ENCODE measurements at regions not wholly inside any gene's neighbourhood (a gene's known extent, or its start where the extent isn't known, plus 50 kb on each side); places are given as distances from the start of the nearest gene placed in this dataset.

DNA sequence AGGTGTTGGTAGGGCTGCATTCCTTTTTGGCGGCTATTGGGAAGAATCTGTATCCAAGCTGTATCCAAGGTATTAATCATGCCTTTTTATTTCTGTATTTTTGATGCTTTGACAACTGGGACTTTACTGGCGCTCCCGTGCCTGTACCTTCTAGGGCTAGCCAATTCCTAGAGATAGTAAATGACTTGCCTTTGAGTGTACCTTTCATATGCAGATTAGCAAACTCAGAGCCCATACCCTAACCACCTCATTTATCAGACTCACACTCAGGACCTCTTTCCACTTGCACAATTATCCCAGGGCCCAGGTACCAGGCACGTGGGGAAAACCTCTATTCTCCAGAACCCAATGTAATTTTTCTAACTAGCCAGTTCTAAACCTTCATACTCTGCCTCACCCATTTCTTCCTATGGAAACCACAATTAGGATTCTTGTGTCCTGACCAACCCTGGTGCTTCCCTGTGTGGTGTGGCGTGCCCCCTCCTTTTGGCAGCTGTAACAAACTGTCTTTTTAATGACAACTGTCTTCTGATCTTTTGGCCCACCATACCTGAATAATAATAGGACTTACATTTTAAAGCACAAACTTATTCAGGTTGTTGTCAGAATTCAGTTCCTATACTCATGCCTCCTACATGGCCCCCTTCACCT, 65.8 kb upstream of the PNPT1 start:
- Mint-ChIP-seq H3K27ac (no peak overlapping the region), H3K9me3 (no peaks in the 10 kb centered on the region), H3K27me3 (no peaks in the 10 kb centered on the region), H3K4me1 (ENCODE audit: unreplicated experiment) (no peaks in the 10 kb centered on the region), H3K4me3 (no peak overlapping the region), H3K36me3 (no peaks in the 10 kb centered on the region)
- DNase-seq (ENCODE audit: extremely low spot score, unreplicated experiment), result no peak
- TF ChIP-seq, protein P1, sequence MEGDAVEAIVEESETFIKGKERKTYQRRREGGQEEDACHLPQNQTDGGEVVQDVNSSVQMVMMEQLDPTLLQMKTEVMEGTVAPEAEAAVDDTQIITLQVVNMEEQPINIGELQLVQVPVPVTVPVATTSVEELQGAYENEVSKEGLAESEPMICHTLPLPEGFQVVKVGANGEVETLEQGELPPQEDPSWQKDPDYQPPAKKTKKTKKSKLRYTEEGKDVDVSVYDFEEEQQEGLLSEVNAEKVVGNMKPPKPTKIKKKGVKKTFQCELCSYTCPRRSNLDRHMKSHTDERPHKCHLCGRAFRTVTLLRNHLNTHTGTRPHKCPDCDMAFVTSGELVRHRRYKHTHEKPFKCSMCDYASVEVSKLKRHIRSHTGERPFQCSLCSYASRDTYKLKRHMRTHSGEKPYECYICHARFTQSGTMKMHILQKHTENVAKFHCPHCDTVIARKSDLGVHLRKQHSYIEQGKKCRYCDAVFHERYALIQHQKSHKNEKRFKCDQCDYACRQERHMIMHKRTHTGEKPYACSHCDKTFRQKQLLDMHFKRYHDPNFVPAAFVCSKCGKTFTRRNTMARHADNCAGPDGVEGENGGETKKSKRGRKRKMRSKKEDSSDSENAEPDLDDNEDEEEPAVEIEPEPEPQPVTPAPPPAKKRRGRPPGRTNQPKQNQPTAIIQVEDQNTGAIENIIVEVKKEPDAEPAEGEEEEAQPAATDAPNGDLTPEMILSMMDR (conservative IDR thresholded peaks at IDR 0.05), result no peak

DNA sequence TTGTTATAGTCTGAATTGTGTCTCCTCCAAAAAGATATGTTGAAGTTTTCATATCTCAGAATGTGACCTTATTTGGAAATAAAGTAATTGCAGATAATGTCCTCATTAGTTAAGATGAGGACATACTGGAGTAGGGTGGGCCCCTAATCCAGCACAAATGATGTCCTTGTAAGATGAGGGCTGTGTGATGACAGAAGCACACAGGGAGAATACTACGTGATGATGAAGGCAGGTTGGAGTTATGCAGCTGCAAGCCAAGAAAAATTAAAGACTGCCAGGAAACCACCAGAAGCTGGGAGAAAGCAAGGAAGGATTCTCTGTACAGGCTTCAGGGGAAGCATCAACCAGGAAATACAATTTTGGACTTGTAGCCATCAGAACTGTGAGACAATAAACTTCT, 58.3 kb upstream of the PNPT1 start:
- H3K4me3 Mint-ChIP-seq, result no peak overlapping the region
- no peaks in the 10 kb centered on the region for H3K9me3 Mint-ChIP-seq
- H3K27ac Mint-ChIP-seq, result no peak overlapping the region
- TF ChIP-seq, protein P1 (conservative IDR thresholded peaks at IDR 0.05), result no peak
- no peaks in the 10 kb centered on the region for H3K4me1 Mint-ChIP-seq (ENCODE audit: unreplicated experiment)
- no peak for DNase-seq (ENCODE audit: extremely low spot score, unreplicated experiment)
- H3K27me3 Mint-ChIP-seq, result no peaks in the 10 kb centered on the region
- H3K36me3 Mint-ChIP-seq, result no peaks in the 10 kb centered on the region

GRCh38 chr2:55743583-55743982, 49.9 kb upstream of the PNPT1 start:
- Mint-ChIP-seq H3K4me1 (ENCODE audit: unreplicated experiment) (no peaks in the 10 kb centered on the region), H3K9me3 (no peaks in the 10 kb centered on the region), H3K4me3 (no peak overlapping the region), H3K27ac (no peak overlapping the region), H3K27me3 (no peaks in the 10 kb centered on the region), H3K36me3 (no peaks in the 10 kb centered on the region)
- no peak for DNase-seq (ENCODE audit: extremely low spot score, unreplicated experiment)
- TF ChIP-seq, protein P1 (conservative IDR thresholded peaks at IDR 0.05), result no peak
